Ishikawa (cell line): ENCODE measurements at regions not wholly inside any gene's neighbourhood (a gene's known extent, or its start where the extent isn't known, plus 50 kb on each side); places are given as distances from the start of the nearest gene placed in this dataset.

ENCODE experiments used
- CEBPB ChIP-seq: IDR thresholded peaks from 2 replicates; pipeline ENCODE4 v1.6.1; 2012
- CREB1 ChIP-seq: IDR thresholded peaks from 2 replicates; pipeline ENCODE4 v1.6.1; 2012; ENCODE audit warnings: low read depth
- EGR1 ChIP-seq: IDR thresholded peaks from 2 replicates; pipeline ENCODE4 v1.6.1; 2012
- EP300 ChIP-seq: IDR thresholded peaks from 2 replicates; pipeline ENCODE4 v1.6.1; 2012; ENCODE audit warnings: borderline replicate concordance
- FOXM1 ChIP-seq: IDR thresholded peaks from 2 replicates; pipeline ENCODE4 v1.6.1; 2012; ENCODE audit warnings: low read depth, borderline replicate concordance
- MAX ChIP-seq: IDR thresholded peaks from 2 replicates; pipeline ENCODE4 v1.6.1; 2012
- NFIC ChIP-seq: IDR thresholded peaks from 2 replicates; pipeline ENCODE4 v1.6.1; 2012
- RAD21 ChIP-seq: IDR thresholded peaks from 2 replicates; pipeline ENCODE4 v1.6.1; 2012; ENCODE audit warnings: low read depth
- REST ChIP-seq: IDR thresholded peaks from 2 replicates; pipeline ENCODE4 v1.6.1; 2012; ENCODE audit warnings: low read depth, mild to moderate bottlenecking
- TAF1 ChIP-seq: IDR thresholded peaks from 2 replicates; pipeline ENCODE4 v1.6.1; 2012; ENCODE audit warnings: low read depth, mild to moderate bottlenecking
- TCF12 ChIP-seq: IDR thresholded peaks from 2 replicates; pipeline ENCODE4 v1.6.1; 2012; ENCODE audit warnings: low read depth
- TEAD4 ChIP-seq: IDR thresholded peaks from 2 replicates; pipeline ENCODE4 v1.6.1; 2012
- USF1 ChIP-seq: IDR thresholded peaks from 2 replicates; pipeline ENCODE4 v1.6.1; 2012
- YY1 ChIP-seq: IDR thresholded peaks from 2 replicates; pipeline ENCODE4 v1.6.1; 2012; ENCODE audit warnings: low read depth
- ZBTB7A ChIP-seq: IDR thresholded peaks from 2 replicates; pipeline ENCODE4 v1.6.1; 2012; ENCODE audit warnings: low read depth

- TF ChIP-seq USF1 (no peak), FOXM1 (no peak), TAF1 (no peak), TEAD4 (no peak), TCF12 (no peak), MAX (no peak), REST (no peak), CREB1 (no peak), CEBPB (no peak), ZBTB7A (no peak), RAD21 (no peak), NFIC (no peak), EP300 (no peak), YY1 (no peak)
Measured at GRCh38 chr12:104866291-104866690, 91.8 kb downstream of the SLC41A2 start.

GRCh38 chr12:104865080-104865479, 93.0 kb downstream of the SLC41A2 start:
- no peak for TF ChIP-seq NFIC
- TF ChIP-seq USF1, result no peak
- no peak for TF ChIP-seq EGR1
- TF ChIP-seq EP300, result no peak
- TF ChIP-seq FOXM1, result no peak
- no peak for TF ChIP-seq ZBTB7A
- TF ChIP-seq RAD21, result no peak
- TF ChIP-seq TAF1, result no peak
- no peak for TF ChIP-seq CREB1
- TF ChIP-seq CEBPB, result no peak
- TF ChIP-seq TEAD4, result no peak
- TF ChIP-seq TCF12, result no peak
- TF ChIP-seq YY1, result no peak
- no peak for TF ChIP-seq REST

GRCh38 chr12:104864668-104865067, 93.4 kb downstream of the SLC41A2 start:
- TF ChIP-seq CEBPB, result peak; percentile 62
- TF ChIP-seq EGR1, result no peak
- TF ChIP-seq USF1, result no peak
- TF ChIP-seq CREB1, result no peak
- no peak for TF ChIP-seq TEAD4
- no peak for TF ChIP-seq MAX

- TF ChIP-seq MAX, result no peak
- TF ChIP-seq TEAD4, result no peak
- TF ChIP-seq ZBTB7A, result no peak
- no peak for TF ChIP-seq EP300
- TF ChIP-seq RAD21, result no peak
- no peak for TF ChIP-seq FOXM1
- TF ChIP-seq TCF12, result no peak
- no peak for TF ChIP-seq CEBPB
- TF ChIP-seq NFIC, result no peak
- no peak for TF ChIP-seq REST
- TF ChIP-seq USF1, result no peak
- TF ChIP-seq YY1, result no peak
- no peak for TF ChIP-seq TAF1
- no peak for TF ChIP-seq EGR1
- no peak for TF ChIP-seq CREB1
Measured at GRCh38 chr12:104863296-104863948, 94.7 kb downstream of the SLC41A2 start.
